IMR-90 (cell line): ENCODE measurements at regions not wholly inside any gene's neighbourhood (a gene's known extent, or its start where the extent isn't known, plus 50 kb on each side); places are given as distances from the start of the nearest gene placed in this dataset.

Experiments used
- ATAC-seq: fragments of 200-7000 bp; cut with Tn5 transposase; 2 replicates; pipeline ENCODE4 v1.9.1; 2020; ENCODE audit warnings: low read depth, mild to moderate bottlenecking, moderate library complexity
- BruUV-seq: library from RNA; stranded (reverse); fragments of 400-500 nt; replicated peaks from 2 replicates; lab custom pipeline; 2021; lab: Mats Ljungman, UMichigan
- CTCF ChIA-PET: fragments of 300-600 bp; formaldehyde crosslinking; extraction: SDS; loops from one replicate; lab custom pipeline; 2021; ENCODE audit warnings: antibody characterized with exemption; lab: Yijun Ruan, JAX
- POLR2A ChIA-PET: fragments of 300-600 bp; sonication (Branson Sonifier 250); formaldehyde crosslinking; loops from one replicate; lab custom pipeline; 2022; ENCODE audit warnings: antibody characterized with exemption; ENCODE audit not compliant: unreplicated experiment; lab: Charles Lee
- DNase-seq: peaks from one replicate; pipeline ENCODE4 v3.0.0; 2013
- H2AFZ ChIP-seq: replicated peaks from 2 replicates; pipeline ENCODE3; 2013; ENCODE audit warnings: low read length, mild to moderate bottlenecking; ENCODE audit not compliant: poor library complexity
- H2AK5ac ChIP-seq: 2 replicates; pipeline ENCODE4 v1.6.1; 2013; ENCODE audit warnings: low read depth, low read length, inconsistent platforms
- H2AK9ac ChIP-seq: replicated peaks from 2 replicates; pipeline ENCODE3; 2013; ENCODE audit warnings: mild to moderate bottlenecking, low read depth, low read length, moderate library complexity; ENCODE audit not compliant: poor library complexity
- H2BK120ac ChIP-seq: 2 replicates; pipeline ENCODE4 v1.6.1; 2013; ENCODE audit warnings: low read depth, low read length, inconsistent platforms
- H2BK15ac ChIP-seq: 3 replicates; pipeline ENCODE4 v1.6.1; 2013; ENCODE audit warnings: low read depth, low read length, inconsistent platforms
- H2BK20ac ChIP-seq: 2 replicates; pipeline ENCODE4 v1.6.1; 2013; ENCODE audit warnings: low read depth, mild to moderate bottlenecking, inconsistent platforms, low read length, moderate library complexity
- H2BK5ac ChIP-seq: 2 replicates; pipeline ENCODE4 v1.6.1; 2013; ENCODE audit warnings: mild to moderate bottlenecking, low read depth, low read length, inconsistent platforms; ENCODE audit not compliant: poor library complexity, severe bottlenecking
- H3K14ac ChIP-seq: replicated peaks from 2 replicates; pipeline ENCODE4 v1.6.1; 2013; ENCODE audit warnings: low read depth, low read length, inconsistent platforms
- H3K18ac ChIP-seq: 2 replicates; pipeline ENCODE4 v1.6.1; 2013; ENCODE audit warnings: low read depth, low read length, control low read depth
- H3K23ac ChIP-seq: 2 replicates; pipeline ENCODE4 v1.6.1; 2013; ENCODE audit warnings: low read depth, low read length, inconsistent platforms
- H3K27ac ChIP-seq: 2 replicates; pipeline ENCODE4 v1.5.1; 2013; ENCODE audit warnings: mild to moderate bottlenecking, control low read depth, low read length; ENCODE audit not compliant: insufficient read depth
- H3K27me3 ChIP-seq: 2 replicates; pipeline ENCODE4 v1.6.1; 2013; ENCODE audit warnings: low read length; ENCODE audit not compliant: control insufficient read depth, insufficient read depth
- H3K36me3 ChIP-seq: 2 replicates; pipeline ENCODE4 v1.6.1; 2013; ENCODE audit warnings: low read length, mixed read lengths; ENCODE audit not compliant: control insufficient read depth, insufficient read depth
- H3K4ac ChIP-seq: 2 replicates; pipeline ENCODE4 v1.6.1; 2013; ENCODE audit warnings: low read depth, low read length, inconsistent platforms
- H3K4me1 ChIP-seq: 2 replicates; pipeline ENCODE4 v1.6.1; 2013; ENCODE audit warnings: low read length, mixed read lengths; ENCODE audit not compliant: control insufficient read depth, insufficient read depth
- H3K4me2 ChIP-seq: 2 replicates; pipeline ENCODE4 v1.6.1; 2013; ENCODE audit warnings: low read depth, mild to moderate bottlenecking, control low read depth, low read length, moderate library complexity
- H3K4me3 ChIP-seq: 2 replicates; pipeline ENCODE4 v1.5.1; 2013; ENCODE audit warnings: low read depth, mild to moderate bottlenecking, control low read depth, low read length, moderate library complexity; ENCODE audit not compliant: insufficient read depth
- H3K56ac ChIP-seq: 2 replicates; pipeline ENCODE4 v1.6.1; 2013; ENCODE audit warnings: low read length, inconsistent platforms; ENCODE audit not compliant: insufficient read depth; ENCODE audit errors: extremely low read depth
- H3K79me1 ChIP-seq, 2 experiments: 2 replicates each; pipeline ENCODE4 v1.6.1; 2013; ENCODE audit warnings: low read length in 2 of 2, inconsistent platforms in 1 of 2, low read depth in 1 of 2
- H3K9ac ChIP-seq: 2 replicates; pipeline ENCODE4 v1.6.1; 2013; ENCODE audit warnings: low read depth, low read length, control low read depth
- H3K9me1 ChIP-seq: 2 replicates; pipeline ENCODE4 v1.6.1; 2013; ENCODE audit warnings: low read length, inconsistent platforms; ENCODE audit not compliant: insufficient read depth
- H3K9me3 ChIP-seq: 2 replicates; pipeline ENCODE4 v1.6.1; 2013; ENCODE audit warnings: low read length; ENCODE audit not compliant: control insufficient read depth, insufficient read depth
- H4K20me1 ChIP-seq: 2 replicates; pipeline ENCODE4 v1.6.1; 2013; ENCODE audit warnings: low read length, inconsistent platforms; ENCODE audit not compliant: insufficient read depth
- H4K5ac ChIP-seq: 2 replicates; pipeline ENCODE4 v1.6.1; 2013; ENCODE audit warnings: mild to moderate bottlenecking, low read depth, low read length, control low read depth
- H4K8ac ChIP-seq, 2 experiments: 2 replicates each; pipeline ENCODE4 v1.6.1; 2013; ENCODE audit warnings: low read depth in 2 of 2, low read length in 2 of 2, control low read depth in 1 of 2, inconsistent platforms in 1 of 2
- H4K91ac ChIP-seq: 2 replicates; pipeline ENCODE4 v1.6.1; 2013; ENCODE audit warnings: low read depth, low read length, inconsistent platforms; ENCODE audit not compliant: insufficient read depth
- BHLHE40 ChIP-seq: fragments of 150-350 bp; IDR thresholded peaks from 2 replicates; pipeline ENCODE4 v1.6.1; 2016; ENCODE audit warnings: mild to moderate bottlenecking, low read depth, low read length
- CEBPB ChIP-seq: IDR thresholded peaks from 2 replicates; pipeline ENCODE4 v1.6.1; 2012; ENCODE audit warnings: low read depth, low read length, improper control_type of control experiment
- CHD1 ChIP-seq: IDR thresholded peaks from 2 replicates; pipeline ENCODE4 v1.6.1; 2012; ENCODE audit warnings: low read depth, low read length, improper control_type of control experiment
- FOS ChIP-seq: fragments of 150-350 bp; IDR thresholded peaks from 2 replicates; pipeline ENCODE4 v1.6.1; 2016; ENCODE audit warnings: low read depth, low read length
- MAFK ChIP-seq: IDR thresholded peaks from 2 replicates; pipeline ENCODE4 v1.6.1; 2012; ENCODE audit warnings: low read depth, low read length, improper control_type of control experiment
- MAZ ChIP-seq: IDR thresholded peaks from 2 replicates; pipeline ENCODE4 v1.6.1; 2012; ENCODE audit warnings: low read depth, mild to moderate bottlenecking, low read length, improper control_type of control experiment, moderate library complexity, borderline replicate concordance
- MXI1 ChIP-seq: IDR thresholded peaks from 2 replicates; pipeline ENCODE4 v1.6.1; 2012; ENCODE audit warnings: low read depth, mild to moderate bottlenecking, low read length, moderate library complexity, borderline replicate concordance
- NFE2L2 ChIP-seq: fragments of 150-350 bp; IDR thresholded peaks from 2 replicates; pipeline ENCODE4 v1.6.1; 2016; ENCODE audit warnings: low read depth, mild to moderate bottlenecking, low read length
- POLR2A ChIP-seq: IDR thresholded peaks from 2 replicates; pipeline ENCODE4 v1.6.1; 2012; ENCODE audit warnings: mild to moderate bottlenecking, low read depth, low read length
- RAD21 ChIP-seq: IDR thresholded peaks from 2 replicates; pipeline ENCODE4 v1.6.1; 2012; ENCODE audit warnings: low read length, improper control_type of control experiment
- RCOR1 ChIP-seq: IDR thresholded peaks from 2 replicates; pipeline ENCODE4 v1.6.1; 2012; ENCODE audit warnings: mild to moderate bottlenecking, low read length, improper control_type of control experiment; ENCODE audit not compliant: insufficient replicate concordance
- RFX5 ChIP-seq: IDR thresholded peaks from 2 replicates; pipeline ENCODE4 v1.8.0; 2012; ENCODE audit warnings: low read depth, mild to moderate bottlenecking, low read length, moderate library complexity
- SMC3 ChIP-seq: fragments of 150-350 bp; IDR thresholded peaks from 2 replicates; pipeline ENCODE4 v1.6.1; 2016; ENCODE audit warnings: low read depth, mild to moderate bottlenecking, antibody characterized with exemption, low read length, moderate library complexity
- WGBS, 2 experiments: methylation state at CpG; one replicate each; pipeline versions ENCODE4 v1.1.5 to v1.1.7; 2013; ENCODE audit warnings: missing lambda C conversion rate in 2 of 2; ENCODE audit not compliant: insufficient read length in 1 of 2; ENCODE audit errors: extremely low coverage in 2 of 2; 5-methylcytosine and 5-hydroxymethylcytosine counted together
- dilution Hi-C: fragments of 300-500 bp; cut with HindIII; formaldehyde crosslinking; loops from one replicate; pipeline ENCODE4 v1.14.3; 2018; ENCODE audit warnings: low sequenced_read_pairs; ENCODE audit not compliant: unreplicated experiment
- in situ Hi-C: fragments of 300-500 bp; cut with MboI; formaldehyde crosslinking; loops from 3 replicates; pipeline ENCODE4 v1.14.3; 2019; ENCODE audit warnings: low sequenced_read_pairs, inconsistent platforms, mixed read lengths
- intact Hi-C: fragments of 100-400 bp; cut with micrococcal nuclease; formaldehyde crosslinking; loops from 2 replicates; pipeline ENCODE4 v1.10.0; 2022
- TF ChIP-seq, protein P1 (sequence below): fragments of 150-350 bp; IDR thresholded peaks from 2 replicates; pipeline ENCODE4 v1.6.1; 2017; ENCODE audit warnings: mild to moderate bottlenecking, antibody characterized with exemption, low read length, low read depth
- TF ChIP-seq, protein P2 (sequence below): conservative IDR thresholded peaks from 2 replicates; pipeline ENCODE4 v1.5.1; 2012; ENCODE audit warnings: mild to moderate bottlenecking, low read depth, low read length, improper control_type of control experiment
- TF ChIP-seq, protein P3 (sequence below): fragments of 150-350 bp; IDR thresholded peaks from 2 replicates; pipeline ENCODE4 v1.6.1; 2016; ENCODE audit warnings: low read depth, mild to moderate bottlenecking, low read length, moderate library complexity, borderline replicate concordance

- POLR2A ChIA-PET = no interaction called here
- 65% methylated on average over 2 of the region's 3 CpGs; no CpG with 5 or more reads in 1 of the 2 experiments for WGBS, 2 experiments
These were observed 386.9 kb downstream of the AMY1C start for GRCh38 chr1:104136621-104137020.

More at GRCh38 chr1:104136621-104137020, 386.9 kb downstream of the AMY1C start:
- ATAC-seq (no peak), DNase-seq (no peak)
- Histone ChIP-seq H4K5ac (no peak overlapping the region), H3K14ac (no peak overlapping the region), H3K9me1 (no peaks in the 10 kb centered on the region), H2AK5ac (no peak overlapping the region), H3K56ac (no peak overlapping the region), H2BK15ac (no peak overlapping the region), H4K8ac (no peak overlapping the region), H3K23ac (no peak overlapping the region), H3K27me3 (no peaks in the 10 kb centered on the region), H4K91ac (no peak overlapping the region), H2AFZ (no peak overlapping the region), H3K9ac (no peak overlapping the region), H3K4ac (no peak overlapping the region), H2BK20ac (no peak overlapping the region), H3K18ac (no peak overlapping the region), H4K20me1 (no peaks in the 10 kb centered on the region), H2BK5ac (no peak overlapping the region), H2BK120ac (no peak overlapping the region), H3K4me2 (no peak overlapping the region), H3K9me3 (peaks cover 16% of the 10 kb centered on the region), H3K27ac (no peak overlapping the region), H3K79me1 (no peaks in the 10 kb centered on the region), H2AK9ac (no peak overlapping the region), H3K4me3 (no peak overlapping the region), H3K4me1 (no peaks in the 10 kb centered on the region), H3K36me3 (no peaks in the 10 kb centered on the region)
- in situ Hi-C loops (no loop called here), intact Hi-C loops (no loop called here), dilution Hi-C loops (no loop called here)
- CTCF ChIA-PET = no interaction called here
- BruUV-seq = no TSS peak
- TF ChIP-seq CHD1 = no peak
- no peak for TF ChIP-seq MXI1
- TF ChIP-seq, protein P1, sequence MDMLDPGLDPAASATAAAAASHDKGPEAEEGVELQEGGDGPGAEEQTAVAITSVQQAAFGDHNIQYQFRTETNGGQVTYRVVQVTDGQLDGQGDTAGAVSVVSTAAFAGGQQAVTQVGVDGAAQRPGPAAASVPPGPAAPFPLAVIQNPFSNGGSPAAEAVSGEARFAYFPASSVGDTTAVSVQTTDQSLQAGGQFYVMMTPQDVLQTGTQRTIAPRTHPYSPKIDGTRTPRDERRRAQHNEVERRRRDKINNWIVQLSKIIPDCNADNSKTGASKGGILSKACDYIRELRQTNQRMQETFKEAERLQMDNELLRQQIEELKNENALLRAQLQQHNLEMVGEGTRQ = no peak
- no peak for TF ChIP-seq CEBPB
- TF ChIP-seq, protein P2, sequence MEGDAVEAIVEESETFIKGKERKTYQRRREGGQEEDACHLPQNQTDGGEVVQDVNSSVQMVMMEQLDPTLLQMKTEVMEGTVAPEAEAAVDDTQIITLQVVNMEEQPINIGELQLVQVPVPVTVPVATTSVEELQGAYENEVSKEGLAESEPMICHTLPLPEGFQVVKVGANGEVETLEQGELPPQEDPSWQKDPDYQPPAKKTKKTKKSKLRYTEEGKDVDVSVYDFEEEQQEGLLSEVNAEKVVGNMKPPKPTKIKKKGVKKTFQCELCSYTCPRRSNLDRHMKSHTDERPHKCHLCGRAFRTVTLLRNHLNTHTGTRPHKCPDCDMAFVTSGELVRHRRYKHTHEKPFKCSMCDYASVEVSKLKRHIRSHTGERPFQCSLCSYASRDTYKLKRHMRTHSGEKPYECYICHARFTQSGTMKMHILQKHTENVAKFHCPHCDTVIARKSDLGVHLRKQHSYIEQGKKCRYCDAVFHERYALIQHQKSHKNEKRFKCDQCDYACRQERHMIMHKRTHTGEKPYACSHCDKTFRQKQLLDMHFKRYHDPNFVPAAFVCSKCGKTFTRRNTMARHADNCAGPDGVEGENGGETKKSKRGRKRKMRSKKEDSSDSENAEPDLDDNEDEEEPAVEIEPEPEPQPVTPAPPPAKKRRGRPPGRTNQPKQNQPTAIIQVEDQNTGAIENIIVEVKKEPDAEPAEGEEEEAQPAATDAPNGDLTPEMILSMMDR = no peak
- no peak for TF ChIP-seq RCOR1
- TF ChIP-seq, protein P3, sequence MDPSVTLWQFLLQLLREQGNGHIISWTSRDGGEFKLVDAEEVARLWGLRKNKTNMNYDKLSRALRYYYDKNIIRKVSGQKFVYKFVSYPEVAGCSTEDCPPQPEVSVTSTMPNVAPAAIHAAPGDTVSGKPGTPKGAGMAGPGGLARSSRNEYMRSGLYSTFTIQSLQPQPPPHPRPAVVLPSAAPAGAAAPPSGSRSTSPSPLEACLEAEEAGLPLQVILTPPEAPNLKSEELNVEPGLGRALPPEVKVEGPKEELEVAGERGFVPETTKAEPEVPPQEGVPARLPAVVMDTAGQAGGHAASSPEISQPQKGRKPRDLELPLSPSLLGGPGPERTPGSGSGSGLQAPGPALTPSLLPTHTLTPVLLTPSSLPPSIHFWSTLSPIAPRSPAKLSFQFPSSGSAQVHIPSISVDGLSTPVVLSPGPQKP = no peak
- TF ChIP-seq POLR2A = no peak
- TF ChIP-seq RAD21 = no peak
- no peak for TF ChIP-seq NFE2L2
- no peak for TF ChIP-seq MAZ
- no peak for TF ChIP-seq FOS
- no peak for TF ChIP-seq SMC3
- TF ChIP-seq BHLHE40 = no peak
- TF ChIP-seq MAFK = no peak
- TF ChIP-seq RFX5 = no peak
